HFFc6 (cell line): ENCODE measurements at regions not wholly inside any gene's neighbourhood (a gene's known extent, or its start where the extent isn't known, plus 50 kb on each side); places are given as distances from the start of the nearest gene placed in this dataset.

Experiments
- DNase-seq: peaks from one replicate; pipeline ENCODE4 v3.0.0-alpha.2; 2018
- H3K27ac Mint-ChIP-seq: 2 replicates; pipeline ENCODE4 v1.8.0; 2020; ENCODE audit warnings: mild to moderate bottlenecking, mixed read lengths
- H3K27me3 Mint-ChIP-seq: 2 replicates; pipeline ENCODE4 v1.8.0; 2021; ENCODE audit warnings: mild to moderate bottlenecking, moderate library complexity, mixed read lengths; ENCODE audit not compliant: insufficient read depth
- H3K36me3 Mint-ChIP-seq: 2 replicates; pipeline ENCODE4 v1.8.0; 2021; ENCODE audit warnings: low read depth, mixed read lengths
- H3K4me1 Mint-ChIP-seq: 2 replicates; pipeline ENCODE4 v1.8.0; 2020; ENCODE audit warnings: low read depth, mixed read lengths
- H3K4me3 Mint-ChIP-seq: 2 replicates; pipeline ENCODE4 v1.8.0; 2020; ENCODE audit warnings: mild to moderate bottlenecking, moderate library complexity, mixed read lengths
- H3K9me3 Mint-ChIP-seq: 2 replicates; pipeline ENCODE4 v1.8.0; 2020; ENCODE audit warnings: mild to moderate bottlenecking, mixed read lengths
- CTCF ChIP-seq: fragments of 200-600 bp; sonication (generic); IDR thresholded peaks from 2 replicates; pipeline ENCODE4 v1.5.0; 2021; ENCODE audit warnings: antibody characterized with exemption, mild to moderate bottlenecking

- Mint-ChIP-seq H3K27ac (no peak overlapping the region), H3K9me3 (peaks cover 16% of the 10 kb centered on the region), H3K4me3 (no peak overlapping the region), H3K4me1 (no peaks in the 10 kb centered on the region), H3K27me3 (no peaks in the 10 kb centered on the region; the same call in 1 of the 2 replicates), H3K36me3 (no peaks in the 10 kb centered on the region)
- no peak for DNase-seq
- TF ChIP-seq CTCF, result no peak
Measured at GRCh38 chr6:62740596-62740995, 454.6 kb upstream of the KHDRBS2 start.

GRCh38 chr6:62740171-62740570, 454.1 kb upstream of the KHDRBS2 start:
- H3K27me3 Mint-ChIP-seq, result no peaks in the 10 kb centered on the region; the same call in 1 of the 2 replicates
- no peak for TF ChIP-seq CTCF
- H3K4me1 Mint-ChIP-seq, result no peaks in the 10 kb centered on the region
- H3K36me3 Mint-ChIP-seq, result no peaks in the 10 kb centered on the region
- H3K4me3 Mint-ChIP-seq, result no peak overlapping the region
- H3K9me3 Mint-ChIP-seq, result peaks cover 19% of the 10 kb centered on the region
- no peak for DNase-seq
- H3K27ac Mint-ChIP-seq, result no peak overlapping the region

GRCh38 chr6:62737792-62738191, 451.8 kb upstream of the KHDRBS2 start:
- Mint-ChIP-seq H3K9me3 (peaks cover 29% of the 10 kb centered on the region), H3K27ac (no peak overlapping the region), H3K36me3 (no peaks in the 10 kb centered on the region), H3K4me3 (no peak overlapping the region), H3K27me3 (no peaks in the 10 kb centered on the region; the same call in 1 of the 2 replicates), H3K4me1 (no peaks in the 10 kb centered on the region)
- no peak for TF ChIP-seq CTCF
- no peak for DNase-seq

- Mint-ChIP-seq H3K27ac (no peak overlapping the region), H3K36me3 (peaks cover 4% of the 10 kb centered on the region; the same call in 1 of the 2 replicates), H3K9me3 (peaks cover 14% of the 10 kb centered on the region), H3K4me3 (no peak overlapping the region), H3K4me1 (no peaks in the 10 kb centered on the region), H3K27me3 (no peaks in the 10 kb centered on the region; the same call in 1 of the 2 replicates)
- DNase-seq, result no peak
- no peak for TF ChIP-seq CTCF
Measured at GRCh38 chr6:62721408-62721807, 435.4 kb upstream of the KHDRBS2 start.

- H3K4me3 Mint-ChIP-seq, result no peak overlapping the region
- DNase-seq, result no peak
- TF ChIP-seq CTCF, result no peak
- H3K9me3 Mint-ChIP-seq, result peaks cover 20% of the 10 kb centered on the region
- H3K27ac Mint-ChIP-seq, result no peak overlapping the region
- peaks cover 4% of the 10 kb centered on the region; the same call in 1 of the 2 replicates for H3K36me3 Mint-ChIP-seq
- H3K4me1 Mint-ChIP-seq, result no peaks in the 10 kb centered on the region
- H3K27me3 Mint-ChIP-seq, result no peaks in the 10 kb centered on the region
Measured at GRCh38 chr6:62716719-62717118, 430.7 kb upstream of the KHDRBS2 start.

- no peak for DNase-seq
- Mint-ChIP-seq H3K27ac (no peak overlapping the region), H3K4me3 (no peak overlapping the region), H3K4me1 (no peaks in the 10 kb centered on the region), H3K9me3 (peaks cover 28% of the 10 kb centered on the region), H3K27me3 (no peaks in the 10 kb centered on the region), H3K36me3 (peaks cover 4% of the 10 kb centered on the region; the same call in 1 of the 2 replicates)
- TF ChIP-seq CTCF, result no peak
Measured at GRCh38 chr6:62714112-62714511, 428.1 kb upstream of the KHDRBS2 start.
